H9 (cell line): ENCODE measurements at regions not wholly inside any gene's neighbourhood (a gene's known extent, or its start where the extent isn't known, plus 50 kb on each side); places are given as distances from the start of the nearest gene placed in this dataset.

Experiments used
- DNase-seq: peaks from one replicate; pipeline ENCODE4 v3.0.0-alpha.2; 2017
- H2AFZ ChIP-seq: one replicate; pipeline ENCODE4 v1.6.1; 2013; ENCODE audit warnings: mild to moderate bottlenecking, low read length, control low read depth, moderate library complexity
- H2AK5ac ChIP-seq: 2 replicates; pipeline ENCODE4 v1.6.1; 2013; ENCODE audit warnings: low read length, control low read depth, mixed read lengths; ENCODE audit not compliant: insufficient read length
- H2BK120ac ChIP-seq: one replicate; pipeline ENCODE4 v1.6.1; 2013; ENCODE audit warnings: low read depth, mild to moderate bottlenecking, low read length, control low read depth, inconsistent platforms; ENCODE audit not compliant: poor library complexity, severe bottlenecking
- H2BK12ac ChIP-seq: 2 replicates; pipeline ENCODE4 v1.6.1; 2013; ENCODE audit warnings: low read length, control low read depth, mixed read lengths, low read depth; ENCODE audit not compliant: insufficient read length
- H2BK15ac ChIP-seq: 2 replicates; pipeline ENCODE4 v1.6.1; 2013; ENCODE audit warnings: low read depth, low read length, control low read depth
- H2BK20ac ChIP-seq: one replicate; pipeline ENCODE4 v1.6.1; 2013; ENCODE audit warnings: low read depth, mild to moderate bottlenecking, low read length, control low read depth, inconsistent platforms; ENCODE audit not compliant: poor library complexity, severe bottlenecking
- H2BK5ac ChIP-seq: 2 replicates; pipeline ENCODE4 v1.6.1; 2013; ENCODE audit warnings: low read length, control low read depth, mixed read lengths; ENCODE audit not compliant: insufficient read length
- H3K14ac ChIP-seq: 2 replicates; pipeline ENCODE4 v1.6.1; 2013; ENCODE audit warnings: low read length, control low read depth; ENCODE audit not compliant: insufficient read depth
- H3K18ac ChIP-seq: 2 replicates; pipeline ENCODE4 v1.6.1; 2013; ENCODE audit warnings: low read depth, mild to moderate bottlenecking, mixed read lengths, low read length, control low read depth; ENCODE audit not compliant: insufficient read length
- H3K23ac ChIP-seq: 2 replicates; pipeline ENCODE4 v1.6.1; 2013; ENCODE audit warnings: low read length, control low read depth, mixed read lengths, low read depth; ENCODE audit not compliant: insufficient read length
- H3K23me2 ChIP-seq: 2 replicates; pipeline ENCODE4 v1.6.1; 2013; ENCODE audit warnings: low read depth, mild to moderate bottlenecking, mixed read lengths, low read length, control low read depth; ENCODE audit not compliant: insufficient read length, poor library complexity, severe bottlenecking
- H3K27ac ChIP-seq: 2 replicates; pipeline ENCODE4 v1.5.1; 2013; ENCODE audit warnings: low read length, control low read depth, mixed read lengths, low read depth; ENCODE audit not compliant: insufficient read length
- H3K27me3 ChIP-seq: 2 replicates; pipeline ENCODE4 v1.6.1; 2013; ENCODE audit warnings: low read length, control low read depth, inconsistent platforms; ENCODE audit not compliant: insufficient read depth
- H3K4ac ChIP-seq: 2 replicates; pipeline ENCODE4 v1.6.1; 2013; ENCODE audit warnings: low read depth, mild to moderate bottlenecking, control low read depth, inconsistent platforms, low read length, moderate library complexity
- H3K4me1 ChIP-seq: 2 replicates; pipeline ENCODE4 v1.6.1; 2013; ENCODE audit warnings: low read length, control low read depth, inconsistent platforms; ENCODE audit not compliant: insufficient read depth
- H3K4me2 ChIP-seq: 2 replicates; pipeline ENCODE4 v1.6.1; 2013; ENCODE audit warnings: low read length, control low read depth, mixed read lengths; ENCODE audit not compliant: insufficient read length, insufficient read depth
- H3K56ac ChIP-seq: 2 replicates; pipeline ENCODE4 v1.6.1; 2013; ENCODE audit warnings: low read depth, mild to moderate bottlenecking, mixed read lengths, low read length, control low read depth; ENCODE audit not compliant: insufficient read length
- H3K79me1 ChIP-seq: 2 replicates; pipeline ENCODE4 v1.6.1; 2013; ENCODE audit warnings: low read depth, mild to moderate bottlenecking, moderate library complexity, low read length, control low read depth, inconsistent platforms; ENCODE audit not compliant: insufficient read depth, poor library complexity, severe bottlenecking
- H3K79me2 ChIP-seq: 2 replicates; pipeline ENCODE4 v1.6.1; 2013; ENCODE audit warnings: low read length, control low read depth, inconsistent platforms; ENCODE audit not compliant: insufficient read depth
- H3K9ac ChIP-seq: 2 replicates; pipeline ENCODE4 v1.6.1; 2013; ENCODE audit warnings: low read length, control low read depth, mixed read lengths; ENCODE audit not compliant: insufficient read length; ENCODE audit errors: extremely low read depth
- H3K9me3 ChIP-seq: one replicate; pipeline ENCODE4 v1.6.1; 2013; ENCODE audit warnings: low read depth, low read length, inconsistent platforms; ENCODE audit not compliant: control insufficient read depth
- H3T11ph ChIP-seq: one replicate; pipeline ENCODE4 v1.6.1; 2013; ENCODE audit warnings: mild to moderate bottlenecking, low read length, control low read depth, inconsistent platforms
- H4K20me1 ChIP-seq: one replicate; pipeline ENCODE4 v1.6.1; 2013; ENCODE audit not compliant: control insufficient read depth, insufficient read length, insufficient read depth
- H4K5ac ChIP-seq: 2 replicates; pipeline ENCODE4 v1.6.1; 2013; ENCODE audit warnings: low read depth, mild to moderate bottlenecking, mixed read lengths, low read length, control low read depth; ENCODE audit not compliant: insufficient read length
- H4K8ac ChIP-seq: replicated peaks from 2 replicates; pipeline ENCODE4 v1.6.1; 2013; ENCODE audit warnings: low read length, control low read depth, mixed read lengths, low read depth; ENCODE audit not compliant: insufficient read length
- H4K91ac ChIP-seq: 2 replicates; pipeline ENCODE4 v1.6.1; 2013; ENCODE audit warnings: low read depth, mild to moderate bottlenecking, moderate library complexity, mixed read lengths, low read length, control low read depth; ENCODE audit not compliant: insufficient read length
- H3K27ac Mint-ChIP-seq, 3 experiments: 2 replicates in 2 of 3; 3 replicates in 1 of 3; pipeline ENCODE4 v1.8.0; 2020 to 2021; ENCODE audit warnings: mixed read lengths in 3 of 3, mild to moderate bottlenecking in 1 of 3, moderate library complexity in 1 of 3
- H3K27me3 Mint-ChIP-seq: 2 replicates; pipeline ENCODE4 v1.8.0; 2021; ENCODE audit warnings: low read depth, mild to moderate bottlenecking, moderate library complexity, mixed read lengths
- H3K36me3 Mint-ChIP-seq, 3 experiments: 2 replicates in 2 of 3; 3 replicates in 1 of 3; pipeline ENCODE4 v1.8.0; 2020 to 2021; ENCODE audit warnings: low read depth in 3 of 3, mixed read lengths in 3 of 3; ENCODE audit not compliant: insufficient read depth in 1 of 3
- H3K4me1 Mint-ChIP-seq, 2 experiments: 2 replicates each; pipeline ENCODE4 v1.8.0; 2020; ENCODE audit warnings: mixed read lengths in 2 of 2
- H3K4me3 Mint-ChIP-seq, 2 experiments: 2 replicates in 1 of 2; 3 replicates in 1 of 2; pipeline ENCODE4 v1.8.0; 2020 to 2021; ENCODE audit warnings: mild to moderate bottlenecking in 2 of 2, mixed read lengths in 2 of 2, moderate library complexity in 1 of 2
- H3K9me3 Mint-ChIP-seq, 2 experiments: 2 replicates in 1 of 2; 3 replicates in 1 of 2; pipeline ENCODE4 v1.8.0; 2020; ENCODE audit warnings: mild to moderate bottlenecking in 2 of 2, mixed read lengths in 2 of 2, moderate library complexity in 1 of 2
- WGBS: extraction: QIAGEN DNeasy Blood & Tissue Kit; methylation state at CpG from one replicate; pipeline ENCODE4 v1.1.7; 2013; ENCODE audit warnings: missing lambda C conversion rate, low lambda C conversion rate, mixed read lengths; ENCODE audit not compliant: insufficient read length; ENCODE audit errors: extremely low coverage; 5-methylcytosine and 5-hydroxymethylcytosine counted together
- TF ChIP-seq, protein P1 (sequence below): fragments of 200-600 bp; sonication (generic); conservative IDR thresholded peaks from 3 replicates; pipeline ENCODE4 v1.8.0; 2021; ENCODE audit warnings: antibody characterized with exemption, mild to moderate bottlenecking

DNA sequence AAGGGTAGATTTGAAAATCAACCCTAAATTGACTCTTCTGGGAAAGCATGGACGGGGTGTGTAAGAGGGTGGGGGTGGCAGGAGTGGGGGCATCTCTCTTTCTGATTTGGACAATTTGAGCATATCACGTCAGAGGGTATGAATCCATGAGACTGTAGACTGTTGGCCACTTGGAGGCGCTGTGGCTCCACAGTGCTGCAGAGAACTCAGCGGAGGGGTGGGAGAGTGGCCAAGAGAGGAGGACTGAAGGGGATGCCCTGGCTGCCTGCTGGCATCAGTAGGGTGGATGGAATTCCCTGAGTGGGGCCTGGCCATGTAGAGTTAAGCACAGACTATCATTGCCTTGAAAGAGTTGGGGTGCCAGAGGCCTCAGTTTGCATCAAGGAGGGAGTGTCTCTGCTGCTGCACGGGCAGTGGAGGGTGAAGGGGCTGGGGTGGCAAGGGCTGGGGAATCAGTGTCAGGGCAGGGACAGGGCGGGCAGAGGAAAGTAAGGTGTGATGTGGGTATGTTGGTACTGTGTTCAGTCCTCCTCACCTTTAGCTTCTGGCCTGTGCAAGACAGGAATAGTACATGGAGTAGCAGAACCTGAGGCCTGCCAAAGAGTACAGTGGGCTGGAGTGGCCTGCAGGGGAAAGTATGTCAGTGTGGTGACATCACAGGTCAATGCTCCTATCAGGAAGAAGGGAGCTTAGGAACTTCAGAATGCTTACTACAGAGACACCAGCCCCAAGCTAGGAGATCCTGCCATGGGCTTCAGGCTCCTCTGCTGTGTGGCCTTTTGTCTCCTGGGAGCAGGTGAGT is 133.5 kb upstream of the PRSS58 start:
- Histone ChIP-seq H3K23me2 (no peaks in the 10 kb centered on the region), H2BK20ac (no peak overlapping the region), H3K79me2 (no peaks in the 10 kb centered on the region), H3K27ac (no peak overlapping the region), H2BK15ac (no peak overlapping the region), H2BK5ac (no peak overlapping the region), H4K91ac (no peak overlapping the region), H2BK12ac (no peak overlapping the region), H2AFZ (no peak overlapping the region), H3K27me3 (no peaks in the 10 kb centered on the region), H3K9me3 (no peaks in the 10 kb centered on the region), H3K4ac (no peak overlapping the region), H3K18ac (no peak overlapping the region), H3K23ac (no peak overlapping the region), H4K5ac (no peak overlapping the region), H4K20me1 (no peaks in the 10 kb centered on the region), H3K14ac (no peak overlapping the region), H2BK120ac (no peak overlapping the region), H3K79me1 (no peaks in the 10 kb centered on the region), H3T11ph (no peak overlapping the region), H4K8ac (no peak overlapping the region), H2AK5ac (no peak overlapping the region), H3K4me1 (no peaks in the 10 kb centered on the region), H3K56ac (no peak overlapping the region), H3K9ac (no peak overlapping the region), H3K4me2 (no peak overlapping the region)
- H3K27me3 Mint-ChIP-seq = peaks cover 7% of the 10 kb centered on the region; the same call in 1 of the 2 replicates
- peak; percentile 76 for DNase-seq
- no peak overlapping the region for H3K4me3 Mint-ChIP-seq
- no peak overlapping the region; a peak in 1 of 7 replicates for H3K27ac Mint-ChIP-seq
- H3K9me3 Mint-ChIP-seq = no peaks in the 10 kb centered on the region
- H3K36me3 Mint-ChIP-seq = no peaks in the 10 kb centered on the region; a peak in 1 of 7 replicates
- TF ChIP-seq, protein P1, sequence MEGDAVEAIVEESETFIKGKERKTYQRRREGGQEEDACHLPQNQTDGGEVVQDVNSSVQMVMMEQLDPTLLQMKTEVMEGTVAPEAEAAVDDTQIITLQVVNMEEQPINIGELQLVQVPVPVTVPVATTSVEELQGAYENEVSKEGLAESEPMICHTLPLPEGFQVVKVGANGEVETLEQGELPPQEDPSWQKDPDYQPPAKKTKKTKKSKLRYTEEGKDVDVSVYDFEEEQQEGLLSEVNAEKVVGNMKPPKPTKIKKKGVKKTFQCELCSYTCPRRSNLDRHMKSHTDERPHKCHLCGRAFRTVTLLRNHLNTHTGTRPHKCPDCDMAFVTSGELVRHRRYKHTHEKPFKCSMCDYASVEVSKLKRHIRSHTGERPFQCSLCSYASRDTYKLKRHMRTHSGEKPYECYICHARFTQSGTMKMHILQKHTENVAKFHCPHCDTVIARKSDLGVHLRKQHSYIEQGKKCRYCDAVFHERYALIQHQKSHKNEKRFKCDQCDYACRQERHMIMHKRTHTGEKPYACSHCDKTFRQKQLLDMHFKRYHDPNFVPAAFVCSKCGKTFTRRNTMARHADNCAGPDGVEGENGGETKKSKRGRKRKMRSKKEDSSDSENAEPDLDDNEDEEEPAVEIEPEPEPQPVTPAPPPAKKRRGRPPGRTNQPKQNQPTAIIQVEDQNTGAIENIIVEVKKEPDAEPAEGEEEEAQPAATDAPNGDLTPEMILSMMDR = peak; percentile 90
- no CpG with 5 or more reads among the region's 6 CpGs for WGBS
- peaks cover 12% of the 10 kb centered on the region in 2 experiments for H3K4me1 Mint-ChIP-seq
